ENCODE measurements at regions not wholly inside any gene's neighbourhood (a gene's known extent, or its start where the extent isn't known, plus 50 kb on each side); places are given as distances from the start of the nearest gene placed in this dataset.

GRCh38 chr13:31594056-31594455, 145.3 kb upstream of the RXFP2 start:
- Histone ChIP-seq H2AFZ (ENCODE audit: low read depth, low read length, poor library complexity, severe bottlenecking) (no peak overlapping the region), H3K27ac (ENCODE audit: low read depth, low read length) (no peak overlapping the region), H3K9me3 (ENCODE audit: control insufficient read depth in 1 of 2, insufficient read depth in 1 of 2, low read depth in 1 of 2, low read length in 2 of 2) (no peaks in the 10 kb centered on the region), H3K4me1 (ENCODE audit: control insufficient read depth in 1 of 2, insufficient read depth in 2 of 2, low read length in 2 of 2) (no peaks in the 10 kb centered on the region), H3K9ac (ENCODE audit: low read length) (no peak overlapping the region), H3K79me2 (ENCODE audit: insufficient read depth, low read length) (no peaks in the 10 kb centered on the region), H3K4me3 (replicated peaks in 1 of 2; ENCODE audit: low read depth in 1 of 2, low read length in 2 of 2) (no peak overlapping the region), H3K9me2 (ENCODE audit: insufficient read depth) (no peaks in the 10 kb centered on the region), H3K27me3 (ENCODE audit: insufficient read depth, low read length) (peaks cover 63% of the 10 kb centered on the region), H3K36me3 (ENCODE audit: control insufficient read depth in 1 of 2, insufficient read depth in 2 of 2, low read length in 2 of 2) (no peaks in the 10 kb centered on the region), H3K4me2 (ENCODE audit: low read length) (no peak overlapping the region), H4K20me1 (ENCODE audit: insufficient read depth) (no peaks in the 10 kb centered on the region)
- TF ChIP-seq ELF1 (IDR thresholded peaks at IDR 0.05; ENCODE audit: borderline replicate concordance, low read depth): no peak
- no peak for TF ChIP-seq SRF (IDR thresholded peaks at IDR 0.05; ENCODE audit: low read depth)
- TF ChIP-seq ZBTB33 (IDR thresholded peaks at IDR 0.05; ENCODE audit: extremely low read depth, insufficient replicate concordance, low read length): no peak
- TF ChIP-seq ZFX (IDR thresholded peaks at IDR 0.05): no peak
- TF ChIP-seq SIN3A (IDR thresholded peaks at IDR 0.05; ENCODE audit: low read depth): no peak
- no peak for TF ChIP-seq TCF7L2 (IDR thresholded peaks at IDR 0.05; ENCODE audit: borderline replicate concordance, extremely low read depth, insufficient read depth, insufficient read length)
- TF ChIP-seq POLR2AphosphoS5 (IDR thresholded peaks at IDR 0.05; ENCODE audit: low read depth, low read length): no peak
- no peak for TF ChIP-seq EGR1 (IDR thresholded peaks at IDR 0.05; ENCODE audit: low read depth)
- TF ChIP-seq SP1 (IDR thresholded peaks at IDR 0.05; ENCODE audit: low read depth): no peak
- no peak for TF ChIP-seq FOSL1 (IDR thresholded peaks at IDR 0.05; ENCODE audit: low read depth)
- no peak for TF ChIP-seq RAD21 (IDR thresholded peaks at IDR 0.05; ENCODE audit: low read depth)
- TF ChIP-seq YY1 (IDR thresholded peaks at IDR 0.05; ENCODE audit: extremely low read depth, insufficient replicate concordance, low read depth, low read length): no peak
- TF ChIP-seq CBX3 (IDR thresholded peaks at IDR 0.05; ENCODE audit: low read depth): no peak
- intact Hi-C loops (cut with micrococcal nuclease): no loop called here
- ATAC-seq (no peak), DNase-seq (ENCODE audit: low read depth, low spot score) (no peak)
- BruUV-seq (replicated peaks): no TSS peak
- ChIA-PET CTCF (no interaction called here), RAD21 (ENCODE audit: low non-redundant PET in 1 of 2, low total read pairs in 2 of 2, uncharacterized antibody in 2 of 2, unreplicated experiment in 2 of 2) (no interaction called here), POLR2A (no interaction called here)
